ENCODE measurements at regions not wholly inside any gene's neighbourhood (a gene's known extent, or its start where the extent isn't known, plus 50 kb on each side); places are given as distances from the start of the nearest gene placed in this dataset.

GRCh38 chr18:75349668-75350511 lies 77.6 kb downstream of the SMIM21 start:
- TF ChIP-seq CTCF (IDR thresholded peaks at IDR 0.05), result no peak
- TF ChIP-seq POLR2AphosphoS5 (IDR thresholded peaks at IDR 0.05), result no peak
- TF ChIP-seq POLR2A (IDR thresholded peaks at IDR 0.05), result no peak
- H3K27ac ChIP-seq, result no peak overlapping the region
- peaks cover 15 to 31% of the 10 kb centered on the region in 2 donors for H3K9me3 ChIP-seq
- no peaks in the 10 kb centered on the region for H3K36me3 ChIP-seq
- no peaks in the 10 kb centered on the region for H3K4me1 ChIP-seq
- H3K27me3 ChIP-seq, result no peaks in the 10 kb centered on the region
- no peak overlapping the region for H3K4me3 ChIP-seq
- intact Hi-C loops (cut with DNase I; ENCODE audit: low total_unique reads), result loop anchor here (5.0 kb wide), 1 partner anchor 128 kb away; no protein-coding TSS in a partner anchor
- DNase-seq (ENCODE audit: low spot score in 2 of 2), result no peak

- Histone ChIP-seq H3K9me3 (peaks cover 0 to 9% of the 10 kb centered on the region in 2 donors), H3K4me3 (no peak overlapping the region), H3K27ac (no peak overlapping the region), H3K4me1 (no peaks in the 10 kb centered on the region), H3K36me3 (no peaks in the 10 kb centered on the region), H3K27me3 (no peaks in the 10 kb centered on the region)
- intact Hi-C loops (cut with DNase I; ENCODE audit: low total_unique reads), result no loop called here
- TF ChIP-seq CTCF (IDR thresholded peaks at IDR 0.05) (no peak), POLR2A (IDR thresholded peaks at IDR 0.05) (no peak), POLR2AphosphoS5 (IDR thresholded peaks at IDR 0.05) (no peak)
- DNase-seq (ENCODE audit: low spot score in 2 of 2), result no peak
These were observed 80.8 kb downstream of the SMIM21 start for GRCh38 chr18:75346671-75347070.

- no peak for DNase-seq (ENCODE audit: low spot score in 2 of 2)
- intact Hi-C loops (cut with DNase I; ENCODE audit: low total_unique reads), result no loop called here
- H3K36me3 ChIP-seq, result no peaks in the 10 kb centered on the region
- H3K27ac ChIP-seq, result no peak overlapping the region
- no peaks in the 10 kb centered on the region for H3K27me3 ChIP-seq
- H3K4me3 ChIP-seq, result no peak overlapping the region
- TF ChIP-seq CTCF (IDR thresholded peaks at IDR 0.05) (no peak), POLR2AphosphoS5 (IDR thresholded peaks at IDR 0.05) (no peak), POLR2A (IDR thresholded peaks at IDR 0.05) (no peak)
- no peaks in the 10 kb centered on the region for H3K9me3 ChIP-seq
- H3K4me1 ChIP-seq, result no peaks in the 10 kb centered on the region
These were observed 82.9 kb downstream of the SMIM21 start for GRCh38 chr18:75344615-75345014.

GRCh38 chr18:75344161-75344560 lies 83.3 kb downstream of the SMIM21 start:
- no peak for TF ChIP-seq CTCF (IDR thresholded peaks at IDR 0.05)
- Histone ChIP-seq H3K36me3 (no peaks in the 10 kb centered on the region), H3K4me1 (no peaks in the 10 kb centered on the region), H3K27me3 (no peaks in the 10 kb centered on the region), H3K4me3 (no peak overlapping the region), H3K27ac (no peak overlapping the region), H3K9me3 (no peaks in the 10 kb centered on the region)
- no peak for DNase-seq (ENCODE audit: low spot score in 2 of 2)
- intact Hi-C loops (cut with DNase I; ENCODE audit: low total_unique reads), result no loop called here

- H3K27ac ChIP-seq, result no peak overlapping the region
- intact Hi-C loops (cut with DNase I; ENCODE audit: low total_unique reads), result no loop called here
- no peak overlapping the region for H3K4me3 ChIP-seq
- TF ChIP-seq POLR2A (IDR thresholded peaks at IDR 0.05), result no peak
- no peak for TF ChIP-seq POLR2AphosphoS5 (IDR thresholded peaks at IDR 0.05)
- TF ChIP-seq CTCF (IDR thresholded peaks at IDR 0.05), result no peak
- DNase-seq (ENCODE audit: low spot score in 2 of 2), result no peak
- no peaks in the 10 kb centered on the region for H3K4me1 ChIP-seq
- H3K9me3 ChIP-seq, result no peaks in the 10 kb centered on the region
- H3K27me3 ChIP-seq, result no peaks in the 10 kb centered on the region
- H3K36me3 ChIP-seq, result no peaks in the 10 kb centered on the region
These were observed 84.1 kb downstream of the SMIM21 start for GRCh38 chr18:75343389-75343788.

All from breast epithelium (tissue), 4 donors.